Fibroblast of the aortic adventitia (primary cell): ENCODE measurements at regions not wholly inside any gene's neighbourhood (a gene's known extent, or its start where the extent isn't known, plus 50 kb on each side); places are given as distances from the start of the nearest gene placed in this dataset.
"Not testable (repeated sequence)": the region's sequence is repeated elsewhere in the genome, so short reads cannot be mapped to it uniquely, and the experiment has no call there.

Experiments
- DNase-seq: peaks from one replicate; pipeline ENCODE4 v3.0.0-alpha.2; 2010; ENCODE audit warnings: low read depth
- H3K4me3 ChIP-seq: 2 replicates; pipeline ENCODE4 v1.5.1; 2011; ENCODE audit warnings: low read depth, mild to moderate bottlenecking, control low read depth, low read length, moderate library complexity
- TF ChIP-seq, protein P1 (sequence below): IDR thresholded peaks from 2 replicates; pipeline ENCODE4 v1.5.1; 2011; ENCODE audit warnings: mild to moderate bottlenecking, low read length, control low read depth, inconsistent platforms; ENCODE audit not compliant: insufficient read depth

- no peak overlapping the region for H3K4me3 ChIP-seq
- TF ChIP-seq, protein P1, sequence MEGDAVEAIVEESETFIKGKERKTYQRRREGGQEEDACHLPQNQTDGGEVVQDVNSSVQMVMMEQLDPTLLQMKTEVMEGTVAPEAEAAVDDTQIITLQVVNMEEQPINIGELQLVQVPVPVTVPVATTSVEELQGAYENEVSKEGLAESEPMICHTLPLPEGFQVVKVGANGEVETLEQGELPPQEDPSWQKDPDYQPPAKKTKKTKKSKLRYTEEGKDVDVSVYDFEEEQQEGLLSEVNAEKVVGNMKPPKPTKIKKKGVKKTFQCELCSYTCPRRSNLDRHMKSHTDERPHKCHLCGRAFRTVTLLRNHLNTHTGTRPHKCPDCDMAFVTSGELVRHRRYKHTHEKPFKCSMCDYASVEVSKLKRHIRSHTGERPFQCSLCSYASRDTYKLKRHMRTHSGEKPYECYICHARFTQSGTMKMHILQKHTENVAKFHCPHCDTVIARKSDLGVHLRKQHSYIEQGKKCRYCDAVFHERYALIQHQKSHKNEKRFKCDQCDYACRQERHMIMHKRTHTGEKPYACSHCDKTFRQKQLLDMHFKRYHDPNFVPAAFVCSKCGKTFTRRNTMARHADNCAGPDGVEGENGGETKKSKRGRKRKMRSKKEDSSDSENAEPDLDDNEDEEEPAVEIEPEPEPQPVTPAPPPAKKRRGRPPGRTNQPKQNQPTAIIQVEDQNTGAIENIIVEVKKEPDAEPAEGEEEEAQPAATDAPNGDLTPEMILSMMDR = no peak
- no peak for DNase-seq
Observed at GRCh38 chr4:104283303-104283702, 211.4 kb downstream of the CXXC4 start.

GRCh38 chr4:104279744-104280143 is 214.9 kb downstream of the CXXC4 start:
- H3K4me3 ChIP-seq = no peak overlapping the region
- TF ChIP-seq, protein P1 = no peak
- DNase-seq = no peak

- TF ChIP-seq, protein P1 = no peak
- no peak for DNase-seq
Observed at GRCh38 chr4:104272966-104273365, 221.7 kb downstream of the CXXC4 start.

DNA sequence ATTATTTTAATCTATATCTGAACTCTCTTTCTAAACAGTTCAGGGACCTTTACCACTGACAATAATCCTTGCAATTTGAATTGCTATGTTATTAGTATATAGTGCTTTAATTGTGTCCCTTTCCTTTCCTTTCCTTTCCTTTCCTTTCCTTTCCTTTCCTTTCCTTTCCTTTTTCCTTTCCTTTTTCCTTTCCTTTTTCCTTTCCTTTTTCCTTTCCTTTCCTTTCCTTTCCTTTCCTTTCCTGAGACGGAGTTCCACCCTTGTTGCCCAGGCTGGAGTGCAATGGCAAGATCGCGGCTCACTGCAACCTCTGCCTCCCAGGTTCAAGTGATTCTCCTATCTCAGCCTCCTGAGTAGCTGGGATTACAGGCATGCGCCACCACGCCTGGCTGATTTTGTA is 225.1 kb downstream of the CXXC4 start:
- H3K4me3 ChIP-seq, DNase-seq: not testable (repeated sequence)

More at GRCh38 chr4:104272966-104273365, 221.7 kb downstream of the CXXC4 start:
- H3K4me3 ChIP-seq = no peak overlapping the region

GRCh38 chr4:104263100-104263499 is 231.6 kb downstream of the CXXC4 start:
- H3K4me3 ChIP-seq = no peak overlapping the region
- TF ChIP-seq, protein P1 = no peak
- no peak for DNase-seq

DNA sequence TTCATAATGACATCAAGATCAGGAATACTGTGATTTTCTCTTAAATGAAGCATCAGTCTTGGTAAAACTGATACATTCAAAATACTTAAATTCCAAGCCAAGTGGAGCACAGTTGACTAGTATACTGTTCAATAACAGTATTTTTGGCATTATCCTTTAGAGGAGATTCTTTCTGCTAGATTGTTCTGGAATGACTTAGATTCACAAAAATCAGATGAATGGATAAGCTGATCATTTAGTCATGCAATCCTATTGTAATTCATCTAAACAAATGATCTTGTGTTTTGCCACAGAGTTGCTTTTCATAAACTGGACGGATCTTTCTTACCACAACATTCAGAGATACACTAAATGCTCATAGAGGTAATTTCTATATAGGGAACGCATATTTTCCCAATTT is 232.0 kb downstream of the CXXC4 start:
- H3K4me3 ChIP-seq = no peak overlapping the region
- DNase-seq = no peak
- TF ChIP-seq, protein P1 = no peak

DNA sequence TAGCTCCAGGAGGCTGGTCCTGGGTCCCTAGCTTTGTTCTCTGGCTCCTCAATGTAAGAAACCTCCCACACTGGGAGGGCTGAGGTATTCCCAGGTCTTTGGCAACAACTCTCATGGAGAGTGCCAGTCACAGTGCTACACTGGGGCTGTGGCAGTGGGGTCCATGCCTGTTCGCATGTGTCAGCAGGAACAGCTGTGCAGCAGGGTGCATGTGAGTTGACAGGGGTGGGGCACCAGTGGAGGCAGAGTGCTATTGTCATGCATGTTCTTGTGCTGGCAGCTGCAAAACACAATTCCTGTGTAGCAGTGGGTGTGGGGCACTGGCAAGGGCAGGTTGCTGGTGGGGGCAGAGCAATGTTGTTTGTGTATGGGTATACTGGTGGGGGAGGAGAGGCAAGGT is 246.0 kb downstream of the CXXC4 start:
- DNase-seq = no peak
- H3K4me3 ChIP-seq = no peak overlapping the region
- TF ChIP-seq, protein P1 = no peak
